Esophagus squamous epithelium (tissue), 4 donors: ENCODE measurements at regions not wholly inside any gene's neighbourhood (a gene's known extent, or its start where the extent isn't known, plus 50 kb on each side); places are given as distances from the start of the nearest gene placed in this dataset.

ENCODE experiments used
- POLR2A ChIP-seq, 4 donors: fragments of 450-650 bp; IDR thresholded peaks; one replicate each; pipeline ENCODE4 v1.6.1; 2017; ENCODE audit warnings: antibody characterized with exemption in 4 of 4, mild to moderate bottlenecking in 4 of 4, moderate library complexity in 3 of 4
- TF ChIP-seq, protein P1 (sequence below), 6 experiments: fragments of 450-650 bp in 4 of 6; fragments of 200-600 bp in 2 of 6; sonication (generic) in 2 of 6; IDR thresholded peaks; one replicate each; pipeline ENCODE4 v1.5.1; 2016 to 2019; ENCODE audit warnings: antibody characterized with exemption in 6 of 6, mild to moderate bottlenecking in 4 of 6, moderate library complexity in 4 of 6

DNA sequence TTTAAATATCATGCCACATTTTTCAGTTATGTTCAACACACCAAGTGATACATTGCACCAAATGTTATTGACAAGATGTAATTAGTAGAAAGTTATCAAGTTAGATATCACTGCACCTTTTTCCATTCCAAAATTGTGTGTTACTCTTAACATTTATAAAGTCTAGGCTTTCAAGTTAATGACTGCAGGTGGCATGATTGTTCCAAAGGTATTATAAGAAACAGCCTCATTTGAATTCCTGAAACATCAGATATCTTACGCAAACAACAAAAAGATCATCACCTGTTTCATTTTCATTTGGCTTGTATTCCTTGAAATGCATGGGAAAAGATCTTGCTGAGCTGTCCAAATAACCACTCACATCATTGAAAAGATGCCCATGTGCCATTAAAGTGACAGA is 1528.2 kb upstream of the ZEB2 start:
- TF ChIP-seq POLR2A (IDR thresholded peaks at IDR 0.05), result no peak
- TF ChIP-seq, protein P1, sequence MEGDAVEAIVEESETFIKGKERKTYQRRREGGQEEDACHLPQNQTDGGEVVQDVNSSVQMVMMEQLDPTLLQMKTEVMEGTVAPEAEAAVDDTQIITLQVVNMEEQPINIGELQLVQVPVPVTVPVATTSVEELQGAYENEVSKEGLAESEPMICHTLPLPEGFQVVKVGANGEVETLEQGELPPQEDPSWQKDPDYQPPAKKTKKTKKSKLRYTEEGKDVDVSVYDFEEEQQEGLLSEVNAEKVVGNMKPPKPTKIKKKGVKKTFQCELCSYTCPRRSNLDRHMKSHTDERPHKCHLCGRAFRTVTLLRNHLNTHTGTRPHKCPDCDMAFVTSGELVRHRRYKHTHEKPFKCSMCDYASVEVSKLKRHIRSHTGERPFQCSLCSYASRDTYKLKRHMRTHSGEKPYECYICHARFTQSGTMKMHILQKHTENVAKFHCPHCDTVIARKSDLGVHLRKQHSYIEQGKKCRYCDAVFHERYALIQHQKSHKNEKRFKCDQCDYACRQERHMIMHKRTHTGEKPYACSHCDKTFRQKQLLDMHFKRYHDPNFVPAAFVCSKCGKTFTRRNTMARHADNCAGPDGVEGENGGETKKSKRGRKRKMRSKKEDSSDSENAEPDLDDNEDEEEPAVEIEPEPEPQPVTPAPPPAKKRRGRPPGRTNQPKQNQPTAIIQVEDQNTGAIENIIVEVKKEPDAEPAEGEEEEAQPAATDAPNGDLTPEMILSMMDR (IDR thresholded peaks at IDR 0.05), result no peak
